Brain microvascular endothelial cell (primary cell): ENCODE measurements at regions not wholly inside any gene's neighbourhood (a gene's known extent, or its start where the extent isn't known, plus 50 kb on each side); places are given as distances from the start of the nearest gene placed in this dataset.

Experiments used
- DNase-seq: peaks from one replicate; pipeline ENCODE4 v3.0.0-alpha.2; 2020
- H3K27ac ChIP-seq: fragments of 250-450 bp; sonication (Bioruptor Pico); 2 replicates; pipeline ENCODE4 v1.5.1; 2020; ENCODE audit warnings: mild to moderate bottlenecking, moderate library complexity
- H3K27me3 ChIP-seq: fragments of 250-450 bp; sonication (Bioruptor Pico); replicated peaks from 2 replicates; pipeline ENCODE4 v1.5.1; 2020; ENCODE audit warnings: mild to moderate bottlenecking
- H3K36me3 ChIP-seq: fragments of 250-450 bp; sonication (Bioruptor Pico); replicated peaks from 2 replicates; pipeline ENCODE4 v1.5.1; 2020; ENCODE audit warnings: mild to moderate bottlenecking
- H3K4me3 ChIP-seq: 2 replicates; pipeline ENCODE4 v1.5.1; 2011; ENCODE audit warnings: low read depth, mild to moderate bottlenecking, control low read depth, low read length, moderate library complexity
- in situ Hi-C: cut with HindIII; loops from 2 replicates; pipeline ENCODE4 v1.10.0; 2017; ENCODE audit warnings: low sequenced_read_pairs, low pct_ligation_motif_present
- TF ChIP-seq, protein P1 (sequence below): IDR thresholded peaks from 2 replicates; pipeline ENCODE4 v1.5.1; 2011; ENCODE audit warnings: low read depth, mild to moderate bottlenecking, moderate library complexity, low read length, control low read depth, inconsistent platforms; ENCODE audit errors: missing control alignments

DNA sequence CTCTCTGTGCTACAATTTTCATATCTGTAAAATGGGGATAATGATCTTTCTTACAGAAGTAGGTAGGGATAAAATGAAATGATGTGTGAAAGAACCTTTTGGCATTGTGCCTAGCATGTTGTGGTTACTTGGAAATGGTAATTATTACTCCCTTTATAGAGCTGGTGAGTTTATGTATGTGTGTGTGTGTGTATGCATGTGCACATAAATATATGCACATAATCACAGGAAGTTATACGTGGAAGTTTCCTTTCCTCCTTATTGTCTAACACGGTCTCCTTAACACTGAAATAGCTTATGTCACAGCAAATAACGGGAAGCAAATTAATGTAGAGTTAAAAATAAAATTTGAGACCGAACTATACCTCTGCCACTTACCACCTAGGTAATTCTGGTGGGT, 163.7 kb upstream of the ZBED5 start:
- H3K36me3 ChIP-seq, result no peaks in the 10 kb centered on the region
- in situ Hi-C loops, result loop anchor here (25.0 kb wide), 1 partner anchor 184 kb away; no protein-coding TSS in a partner anchor

DNA sequence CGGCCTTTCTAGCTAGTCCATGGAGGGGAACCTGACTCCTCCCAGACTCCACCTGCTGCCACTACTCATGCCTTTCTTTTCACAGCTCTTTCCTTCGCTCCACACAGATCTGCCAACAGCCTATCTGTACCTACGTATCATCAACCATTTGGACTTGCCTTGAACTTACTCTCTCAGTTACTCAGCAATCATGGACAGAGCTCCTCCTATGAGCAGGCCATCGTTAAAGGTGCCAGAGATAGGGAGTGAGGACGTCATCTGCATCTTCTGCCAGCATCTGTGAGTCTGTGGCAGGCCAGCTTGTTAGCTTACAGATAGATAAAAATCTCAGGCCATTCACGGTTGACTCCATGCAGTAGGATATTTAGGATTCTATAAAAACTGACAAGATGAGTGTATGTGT, 162.9 kb upstream of the ZBED5 start:
- no peak overlapping the region for H3K27ac ChIP-seq
- TF ChIP-seq, protein P1, sequence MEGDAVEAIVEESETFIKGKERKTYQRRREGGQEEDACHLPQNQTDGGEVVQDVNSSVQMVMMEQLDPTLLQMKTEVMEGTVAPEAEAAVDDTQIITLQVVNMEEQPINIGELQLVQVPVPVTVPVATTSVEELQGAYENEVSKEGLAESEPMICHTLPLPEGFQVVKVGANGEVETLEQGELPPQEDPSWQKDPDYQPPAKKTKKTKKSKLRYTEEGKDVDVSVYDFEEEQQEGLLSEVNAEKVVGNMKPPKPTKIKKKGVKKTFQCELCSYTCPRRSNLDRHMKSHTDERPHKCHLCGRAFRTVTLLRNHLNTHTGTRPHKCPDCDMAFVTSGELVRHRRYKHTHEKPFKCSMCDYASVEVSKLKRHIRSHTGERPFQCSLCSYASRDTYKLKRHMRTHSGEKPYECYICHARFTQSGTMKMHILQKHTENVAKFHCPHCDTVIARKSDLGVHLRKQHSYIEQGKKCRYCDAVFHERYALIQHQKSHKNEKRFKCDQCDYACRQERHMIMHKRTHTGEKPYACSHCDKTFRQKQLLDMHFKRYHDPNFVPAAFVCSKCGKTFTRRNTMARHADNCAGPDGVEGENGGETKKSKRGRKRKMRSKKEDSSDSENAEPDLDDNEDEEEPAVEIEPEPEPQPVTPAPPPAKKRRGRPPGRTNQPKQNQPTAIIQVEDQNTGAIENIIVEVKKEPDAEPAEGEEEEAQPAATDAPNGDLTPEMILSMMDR, result no peak
- H3K36me3 ChIP-seq, result no peaks in the 10 kb centered on the region
- no peak for DNase-seq
- in situ Hi-C loops, result loop anchor here (25.0 kb wide), 1 partner anchor 183 kb away; no protein-coding TSS in a partner anchor
- H3K4me3 ChIP-seq, result no peak overlapping the region
- no peaks in the 10 kb centered on the region for H3K27me3 ChIP-seq

More for the DNA sequence above, 163.7 kb upstream of the ZBED5 start:
- TF ChIP-seq, protein P1, result no peak
- no peak for DNase-seq
- no peaks in the 10 kb centered on the region for H3K27me3 ChIP-seq
- no peak overlapping the region for H3K27ac ChIP-seq
- H3K4me3 ChIP-seq, result no peak overlapping the region

DNA sequence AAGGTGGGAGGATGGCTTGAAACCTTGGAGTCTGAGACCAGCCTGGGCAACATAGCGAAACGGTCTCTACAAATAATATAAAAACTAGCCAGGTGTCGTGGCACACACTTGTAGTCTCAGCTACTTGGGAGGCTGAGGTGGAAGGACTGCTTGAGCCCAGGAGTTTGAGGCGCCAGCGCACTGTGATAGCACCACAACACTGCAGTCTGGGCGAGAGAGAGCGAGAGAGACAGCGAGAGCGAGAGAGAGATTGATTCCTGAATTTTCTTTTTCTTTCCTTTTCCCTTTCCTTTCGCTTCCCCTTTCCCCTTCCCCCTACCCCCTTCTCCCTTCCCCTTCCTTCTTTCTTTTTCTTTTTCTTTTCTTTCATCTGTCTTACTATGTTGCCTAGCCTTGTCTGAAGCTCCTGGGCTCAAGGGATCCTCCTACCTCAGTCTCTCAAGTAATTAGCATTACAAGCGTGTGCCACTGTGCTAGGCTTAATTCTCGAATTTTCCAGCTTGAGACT, 162.4 kb upstream of the ZBED5 start:
- Histone ChIP-seq H3K4me3 (no peak overlapping the region), H3K36me3 (no peaks in the 10 kb centered on the region), H3K27me3 (no peaks in the 10 kb centered on the region), H3K27ac (no peak overlapping the region)
- in situ Hi-C loops, result loop anchor here (25.0 kb wide), 1 partner anchor 183 kb away; no protein-coding TSS in a partner anchor
- TF ChIP-seq, protein P1, result no peak
- DNase-seq, result no peak

DNA sequence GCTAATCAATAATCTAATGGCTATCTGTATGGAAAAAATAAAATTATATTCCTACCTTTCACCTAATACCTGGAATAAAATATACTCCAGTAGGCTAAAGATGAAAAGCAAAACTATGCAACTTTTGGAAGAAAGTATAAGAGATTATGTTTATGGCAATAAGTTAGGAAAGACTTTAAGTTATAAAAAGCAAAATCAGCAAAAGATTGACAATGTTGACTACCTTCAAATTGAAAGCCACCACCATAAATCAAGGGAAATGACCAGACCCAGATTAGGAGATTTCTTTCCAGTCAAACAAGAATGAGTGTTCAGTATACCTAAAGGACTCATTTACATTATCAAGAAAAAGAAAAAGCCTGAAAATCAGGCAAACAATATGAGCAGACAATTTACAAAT, 159.1 kb upstream of the ZBED5 start:
- no peak for DNase-seq
- Histone ChIP-seq H3K27me3 (no peaks in the 10 kb centered on the region), H3K27ac (no peak overlapping the region), H3K4me3 (no peak overlapping the region), H3K36me3 (no peaks in the 10 kb centered on the region)
- TF ChIP-seq, protein P1, result no peak
- in situ Hi-C loops, result loop anchor here (25.0 kb wide), 1 partner anchor 180 kb away; no protein-coding TSS in a partner anchor

DNA sequence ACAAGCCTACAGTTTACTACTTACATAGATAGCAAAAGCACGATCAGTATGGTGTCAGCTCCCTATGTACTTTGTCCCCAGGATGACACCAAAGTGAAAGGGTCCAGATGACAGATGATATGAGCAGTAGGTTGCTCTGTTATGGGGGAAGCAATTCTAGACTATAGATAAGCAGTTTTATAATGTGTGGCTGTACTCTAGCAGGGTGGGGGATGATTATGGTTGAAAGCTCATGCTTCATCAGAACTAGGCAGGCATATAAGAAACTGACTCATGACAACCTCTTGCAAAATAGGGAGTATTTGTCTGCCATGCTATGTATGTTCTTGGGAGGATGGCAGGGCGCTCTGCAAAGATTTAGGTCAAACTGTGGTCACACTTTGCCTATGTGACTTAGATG, 158.2 kb upstream of the ZBED5 start:
- no peak for DNase-seq
- no peak overlapping the region for H3K4me3 ChIP-seq
- H3K27ac ChIP-seq, result no peak overlapping the region
- H3K27me3 ChIP-seq, result no peaks in the 10 kb centered on the region
- in situ Hi-C loops, result loop anchor here (25.0 kb wide), 1 partner anchor 179 kb away; no protein-coding TSS in a partner anchor
- no peaks in the 10 kb centered on the region for H3K36me3 ChIP-seq
- TF ChIP-seq, protein P1, result no peak

DNA sequence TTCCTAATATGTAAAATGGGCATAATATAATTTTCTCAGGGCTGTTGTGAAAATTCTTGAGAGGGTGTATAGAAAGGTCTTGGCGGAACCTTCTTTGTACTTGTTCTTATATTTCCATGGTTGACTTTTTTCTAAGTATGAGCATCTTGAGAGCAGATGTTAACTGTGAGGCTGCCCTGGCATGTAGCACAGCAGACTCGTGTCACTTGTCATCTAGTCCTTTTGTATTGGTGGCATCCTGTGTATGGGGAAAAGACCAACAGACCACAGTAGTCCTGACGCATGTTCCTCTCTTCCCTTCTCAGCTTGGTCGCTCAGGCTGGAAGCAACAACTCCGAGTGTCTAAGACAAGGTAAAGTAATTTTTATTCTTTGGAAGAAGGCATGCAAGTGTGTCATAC, 153.8 kb upstream of the ZBED5 start:
- no peak overlapping the region for H3K27ac ChIP-seq
- H3K27me3 ChIP-seq, result no peaks in the 10 kb centered on the region
- in situ Hi-C loops, result loop anchor here (25.0 kb wide), 1 partner anchor 174 kb away; no protein-coding TSS in a partner anchor
- no peaks in the 10 kb centered on the region for H3K36me3 ChIP-seq
- no peak overlapping the region for H3K4me3 ChIP-seq
- no peak for DNase-seq
- TF ChIP-seq, protein P1, result no peak
